ENCODE measurements at regions not wholly inside any gene's neighbourhood (a gene's known extent, or its start where the extent isn't known, plus 50 kb on each side); places are given as distances from the start of the nearest gene placed in this dataset.

- ChIA-PET CTCF (no interaction called here), POLR2A (no interaction called here)
- intact Hi-C loops (cut with micrococcal nuclease; ENCODE audit: unreplicated experiment): no loop called here
- no peaks in the 10 kb centered on the region for H3K27me3 Mint-ChIP-seq (ENCODE audit: insufficient read depth, unreplicated experiment)
- DNase-seq: no peak
- no peak overlapping the region for H3K27ac Mint-ChIP-seq (ENCODE audit: unreplicated experiment)
- no peak overlapping the region for H3K4me3 ChIP-seq (ENCODE audit: low read depth, low read length)
- TF ChIP-seq CTCF (IDR thresholded peaks at IDR 0.05; ENCODE audit: insufficient read depth in 1 of 2, low read depth in 1 of 2, low read length in 1 of 2, severe bottlenecking in 1 of 2, unreplicated experiment in 1 of 2): no peak
- no TSS peak for BruUV-seq (replicated peaks)
- no peaks in the 10 kb centered on the region for H3K4me1 Mint-ChIP-seq (ENCODE audit: low read depth, unreplicated experiment)
- H3K36me3 ChIP-seq (ENCODE audit: control insufficient read depth, insufficient read depth, low read length): no peaks in the 10 kb centered on the region
- H3K27me3 ChIP-seq (replicated peaks; ENCODE audit: control insufficient read depth, insufficient read depth, low read length): no peaks in the 10 kb centered on the region
- no peaks in the 10 kb centered on the region for H3K36me3 Mint-ChIP-seq (ENCODE audit: insufficient read depth, unreplicated experiment)
- no peak overlapping the region for H3K4me3 Mint-ChIP-seq (ENCODE audit: unreplicated experiment)
- no peaks in the 10 kb centered on the region for H3K9me3 Mint-ChIP-seq (ENCODE audit: unreplicated experiment)
- no peaks in the 10 kb centered on the region for H3K9me3 ChIP-seq
- no peaks in the 10 kb centered on the region for H3K4me1 ChIP-seq
Measured at GRCh38 chr6:101266063-101266462, 127.4 kb upstream of the GRIK2 start.

- no peak overlapping the region for H3K27ac Mint-ChIP-seq (ENCODE audit: unreplicated experiment)
Measured at GRCh38 chr6:101268541-101268940, 125.0 kb upstream of the GRIK2 start.

GRCh38 chr6:101275251-101275650 is 118.3 kb upstream of the GRIK2 start:
- H3K27me3 Mint-ChIP-seq (ENCODE audit: insufficient read depth, unreplicated experiment): no peaks in the 10 kb centered on the region
- no peak for TF ChIP-seq CTCF (IDR thresholded peaks at IDR 0.05; ENCODE audit: insufficient read depth in 1 of 2, low read depth in 1 of 2, low read length in 1 of 2, severe bottlenecking in 1 of 2, unreplicated experiment in 1 of 2)
- Histone ChIP-seq H3K27me3 (replicated peaks; ENCODE audit: control insufficient read depth, insufficient read depth, low read length) (no peaks in the 10 kb centered on the region), H3K9me3 (no peaks in the 10 kb centered on the region), H3K36me3 (ENCODE audit: control insufficient read depth, insufficient read depth, low read length) (no peaks in the 10 kb centered on the region), H3K4me3 (ENCODE audit: low read depth, low read length) (no peak overlapping the region), H3K4me1 (no peaks in the 10 kb centered on the region)
- H3K4me1 Mint-ChIP-seq (ENCODE audit: low read depth, unreplicated experiment): no peaks in the 10 kb centered on the region
- POLR2A ChIA-PET: no interaction called here
- intact Hi-C loops (cut with micrococcal nuclease; ENCODE audit: unreplicated experiment): no loop called here
- CTCF ChIA-PET: no interaction called here
- BruUV-seq (replicated peaks): no TSS peak
- no peak overlapping the region for H3K27ac Mint-ChIP-seq (ENCODE audit: unreplicated experiment)
- H3K9me3 Mint-ChIP-seq (ENCODE audit: unreplicated experiment): no peaks in the 10 kb centered on the region
- peaks cover 5% of the 10 kb centered on the region for H3K36me3 Mint-ChIP-seq (ENCODE audit: insufficient read depth, unreplicated experiment)
- no peak for DNase-seq
- no peak overlapping the region for H3K4me3 Mint-ChIP-seq (ENCODE audit: unreplicated experiment)

More at GRCh38 chr6:101268541-101268940, 125.0 kb upstream of the GRIK2 start:
- no peak for DNase-seq
- TF ChIP-seq CTCF (IDR thresholded peaks at IDR 0.05; ENCODE audit: insufficient read depth in 1 of 2, low read depth in 1 of 2, low read length in 1 of 2, severe bottlenecking in 1 of 2, unreplicated experiment in 1 of 2): no peak
- CTCF ChIA-PET: no interaction called here
- H3K27me3 Mint-ChIP-seq (ENCODE audit: insufficient read depth, unreplicated experiment): no peaks in the 10 kb centered on the region
- no peaks in the 10 kb centered on the region for H3K9me3 ChIP-seq
- H3K9me3 Mint-ChIP-seq (ENCODE audit: unreplicated experiment): no peaks in the 10 kb centered on the region
- POLR2A ChIA-PET: no interaction called here
- peaks cover 5% of the 10 kb centered on the region for H3K36me3 Mint-ChIP-seq (ENCODE audit: insufficient read depth, unreplicated experiment)
- no peak overlapping the region for H3K4me3 Mint-ChIP-seq (ENCODE audit: unreplicated experiment)
- no peaks in the 10 kb centered on the region for H3K4me1 ChIP-seq
- intact Hi-C loops (cut with micrococcal nuclease; ENCODE audit: unreplicated experiment): no loop called here
- no peaks in the 10 kb centered on the region for H3K36me3 ChIP-seq (ENCODE audit: control insufficient read depth, insufficient read depth, low read length)
- H3K27me3 ChIP-seq (replicated peaks; ENCODE audit: control insufficient read depth, insufficient read depth, low read length): no peaks in the 10 kb centered on the region
- no peaks in the 10 kb centered on the region for H3K4me1 Mint-ChIP-seq (ENCODE audit: low read depth, unreplicated experiment)
- H3K4me3 ChIP-seq (ENCODE audit: low read depth, low read length): no peak overlapping the region
- BruUV-seq (replicated peaks): no TSS peak

All from Caco-2 (cell line).